Gastroesophageal sphincter (tissue), 3 donors: ENCODE measurements at regions not wholly inside any gene's neighbourhood (a gene's known extent, or its start where the extent isn't known, plus 50 kb on each side); places are given as distances from the start of the nearest gene placed in this dataset.

Experiments used
- CTCF ChIP-seq, 4 experiments: fragments of 200-600 bp in 2 of 4; fragments of 450-650 bp in 2 of 4; sonication (generic) in 1 of 4; IDR thresholded peaks; one replicate each; pipeline ENCODE4 v1.5.1; 2017 to 2019; ENCODE audit warnings: antibody characterized with exemption in 4 of 4, mild to moderate bottlenecking in 2 of 4, moderate library complexity in 2 of 4
- POLR2AphosphoS5 ChIP-seq: sonication (generic); formaldehyde crosslinking; IDR thresholded peaks from one replicate; pipeline ENCODE4 v1.6.1; 2017; ENCODE audit warnings: antibody characterized with exemption

DNA sequence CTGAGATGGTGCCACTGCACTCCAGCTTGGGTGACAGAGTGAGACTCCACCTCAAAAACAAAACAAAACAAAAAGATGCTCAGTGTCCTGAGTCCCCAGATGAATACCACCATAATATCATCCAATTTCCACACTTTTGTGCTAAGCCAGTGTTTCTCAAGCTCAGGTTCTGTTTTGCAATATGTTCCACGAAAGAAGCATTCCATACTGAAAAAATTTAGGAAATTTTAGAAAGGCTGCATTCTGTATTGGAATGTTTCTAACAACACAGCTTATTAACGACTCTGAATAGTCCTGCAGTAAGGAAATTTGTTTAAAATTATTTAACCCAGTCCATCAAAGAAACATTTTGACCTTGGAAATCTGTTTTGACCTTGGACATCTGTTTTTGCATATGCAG, 142.4 kb downstream of the EPC1 start:
- TF ChIP-seq CTCF (IDR thresholded peaks at IDR 0.05), result no peak
- TF ChIP-seq POLR2AphosphoS5, result no peak
